Colonic mucosa (tissue), 4 donors: ENCODE measurements at regions not wholly inside any gene's neighbourhood (a gene's known extent, or its start where the extent isn't known, plus 50 kb on each side); places are given as distances from the start of the nearest gene placed in this dataset.

Experiments
- DNase-seq: peaks from one replicate; pipeline ENCODE4 v3.0.0-alpha.2; 2020
- H3K27ac ChIP-seq: fragments of 200-600 bp; one replicate; pipeline ENCODE4 v1.8.0; 2021
- H3K27me3 ChIP-seq: fragments of 200-600 bp; one replicate; pipeline ENCODE4 v1.8.0; 2021
- H3K36me3 ChIP-seq: fragments of 200-600 bp; one replicate; pipeline ENCODE4 v1.8.0; 2021
- H3K4me1 ChIP-seq: fragments of 200-600 bp; one replicate; pipeline ENCODE4 v1.8.0; 2021; ENCODE audit warnings: mild to moderate bottlenecking
- H3K4me3 ChIP-seq: fragments of 200-600 bp; one replicate; pipeline ENCODE4 v1.8.0; 2021
- H3K9ac ChIP-seq, 2 donors: one replicate each; pipeline ENCODE4 v1.7.0; 2013; ENCODE audit warnings: control low read depth in 2 of 2, low read depth in 2 of 2, low read length in 2 of 2
- H3K9me3 ChIP-seq: fragments of 200-600 bp; one replicate; pipeline ENCODE4 v1.8.0; 2021
- intact Hi-C: fragments of 100-400 bp; cut with DNase I; formaldehyde crosslinking; loops from one replicate; pipeline ENCODE4 v1.14.1; 2022
- TF ChIP-seq, protein P1 (sequence below): fragments of 200-600 bp; IDR thresholded peaks from one replicate; pipeline ENCODE4 v1.8.0; 2022; ENCODE audit warnings: antibody characterized with exemption, mild to moderate bottlenecking
- donor health status: healthy.
- donor health status: DM: no; HTN: no; CAD: no.
- donor health status: DM: no; HTN: no; CAD: no.

DNA sequence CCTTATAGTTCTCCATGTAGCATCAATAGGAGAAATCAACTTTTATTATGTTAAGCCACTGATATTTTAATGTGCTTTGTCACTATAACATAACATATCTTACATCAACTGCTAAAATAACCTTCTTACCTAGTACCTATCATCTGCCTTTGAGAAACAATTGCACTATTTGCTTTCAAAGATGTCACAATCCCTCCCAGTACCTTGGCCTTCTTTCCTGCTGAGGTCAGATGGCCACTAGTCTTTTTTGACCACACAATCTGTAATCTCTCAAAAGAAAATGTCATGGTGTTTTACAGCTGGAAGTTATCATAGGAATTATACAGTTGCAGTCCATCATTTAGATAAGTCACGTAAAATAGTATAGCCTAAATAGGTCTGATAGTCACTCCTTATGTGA, 247.5 kb upstream of the SLITRK3 start:
- Histone ChIP-seq H3K27me3 (no peaks in the 10 kb centered on the region), H3K27ac (no peak overlapping the region), H3K36me3 (no peaks in the 10 kb centered on the region), H3K9ac (no peak overlapping the region), H3K9me3 (no peaks in the 10 kb centered on the region), H3K4me3 (no peak overlapping the region), H3K4me1 (no peaks in the 10 kb centered on the region)
- no peak for DNase-seq
- intact Hi-C loops, result no loop called here
- TF ChIP-seq, protein P1, sequence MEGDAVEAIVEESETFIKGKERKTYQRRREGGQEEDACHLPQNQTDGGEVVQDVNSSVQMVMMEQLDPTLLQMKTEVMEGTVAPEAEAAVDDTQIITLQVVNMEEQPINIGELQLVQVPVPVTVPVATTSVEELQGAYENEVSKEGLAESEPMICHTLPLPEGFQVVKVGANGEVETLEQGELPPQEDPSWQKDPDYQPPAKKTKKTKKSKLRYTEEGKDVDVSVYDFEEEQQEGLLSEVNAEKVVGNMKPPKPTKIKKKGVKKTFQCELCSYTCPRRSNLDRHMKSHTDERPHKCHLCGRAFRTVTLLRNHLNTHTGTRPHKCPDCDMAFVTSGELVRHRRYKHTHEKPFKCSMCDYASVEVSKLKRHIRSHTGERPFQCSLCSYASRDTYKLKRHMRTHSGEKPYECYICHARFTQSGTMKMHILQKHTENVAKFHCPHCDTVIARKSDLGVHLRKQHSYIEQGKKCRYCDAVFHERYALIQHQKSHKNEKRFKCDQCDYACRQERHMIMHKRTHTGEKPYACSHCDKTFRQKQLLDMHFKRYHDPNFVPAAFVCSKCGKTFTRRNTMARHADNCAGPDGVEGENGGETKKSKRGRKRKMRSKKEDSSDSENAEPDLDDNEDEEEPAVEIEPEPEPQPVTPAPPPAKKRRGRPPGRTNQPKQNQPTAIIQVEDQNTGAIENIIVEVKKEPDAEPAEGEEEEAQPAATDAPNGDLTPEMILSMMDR, result no peak

DNA sequence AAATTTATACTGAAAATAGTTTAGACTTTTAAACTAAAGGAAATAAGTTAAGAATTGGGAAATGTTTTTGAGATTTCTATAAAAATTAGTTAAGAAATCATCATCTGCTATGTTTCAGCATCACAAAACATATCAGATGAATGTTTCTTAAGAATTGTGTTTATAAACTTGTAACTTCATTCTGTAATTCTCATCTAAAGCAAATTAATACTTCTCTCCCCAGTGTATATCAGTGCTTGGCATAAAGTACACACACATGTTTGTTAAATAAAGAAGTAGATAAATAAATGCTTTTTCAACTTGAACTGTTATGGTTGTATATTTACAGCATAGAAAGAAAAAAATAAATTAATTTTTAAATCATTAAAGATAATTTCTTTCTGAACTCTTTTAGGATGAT, 245.9 kb upstream of the SLITRK3 start:
- no peaks in the 10 kb centered on the region for H3K9me3 ChIP-seq

DNA sequence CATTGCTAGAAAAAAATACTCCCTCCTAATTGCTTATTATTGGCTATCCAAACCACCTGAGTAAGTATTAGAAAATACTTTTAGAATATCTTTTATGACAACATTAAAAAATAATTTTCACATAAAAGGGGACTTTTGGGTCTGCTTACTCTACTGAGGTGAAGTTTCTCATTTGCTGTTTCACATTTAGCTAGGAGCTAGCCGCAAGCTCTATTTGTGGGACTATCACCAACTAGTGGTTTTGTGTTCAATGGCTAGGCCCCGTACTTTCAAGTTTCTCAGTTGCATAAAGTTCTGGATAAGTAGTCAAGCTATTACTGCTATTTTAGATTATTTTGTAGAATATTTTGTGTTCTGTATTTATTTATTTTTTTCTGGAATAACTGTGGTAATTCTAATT, 244.2 kb upstream of the SLITRK3 start:
- TF ChIP-seq, protein P1, result no peak
- intact Hi-C loops, result no loop called here
- Histone ChIP-seq H3K27ac (no peak overlapping the region), H3K36me3 (no peaks in the 10 kb centered on the region), H3K27me3 (no peaks in the 10 kb centered on the region), H3K4me3 (no peak overlapping the region), H3K9me3 (no peaks in the 10 kb centered on the region), H3K4me1 (no peaks in the 10 kb centered on the region), H3K9ac (no peak overlapping the region)
- no peak for DNase-seq

More for the DNA sequence above, 245.9 kb upstream of the SLITRK3 start:
- H3K27ac ChIP-seq, result no peak overlapping the region
- no peak overlapping the region for H3K4me3 ChIP-seq
- intact Hi-C loops, result no loop called here
- TF ChIP-seq, protein P1, result no peak
- H3K36me3 ChIP-seq, result no peaks in the 10 kb centered on the region
- no peaks in the 10 kb centered on the region for H3K4me1 ChIP-seq
- DNase-seq, result no peak
- no peak overlapping the region for H3K9ac ChIP-seq
- no peaks in the 10 kb centered on the region for H3K27me3 ChIP-seq

DNA sequence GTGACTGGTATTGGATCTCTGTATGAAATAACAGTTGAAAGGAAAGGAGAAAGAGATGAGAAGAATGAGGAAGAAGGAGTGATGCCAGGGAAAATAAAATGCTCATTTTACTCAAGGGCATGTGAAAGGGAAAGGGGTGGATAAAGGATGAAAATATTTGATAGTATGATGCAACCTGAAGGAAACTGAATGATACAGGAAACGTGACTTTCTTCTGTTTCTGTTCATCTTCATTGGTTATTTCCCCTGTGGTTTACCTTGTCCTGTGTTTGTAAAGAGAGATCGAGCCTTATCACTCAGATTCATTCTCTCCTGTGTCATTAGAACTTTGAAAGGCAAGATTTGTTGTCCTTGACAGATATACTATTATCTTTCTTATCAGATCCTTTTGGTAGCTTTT, 243.6 kb upstream of the SLITRK3 start:
- intact Hi-C loops, result no loop called here
- no peak for DNase-seq

DNA sequence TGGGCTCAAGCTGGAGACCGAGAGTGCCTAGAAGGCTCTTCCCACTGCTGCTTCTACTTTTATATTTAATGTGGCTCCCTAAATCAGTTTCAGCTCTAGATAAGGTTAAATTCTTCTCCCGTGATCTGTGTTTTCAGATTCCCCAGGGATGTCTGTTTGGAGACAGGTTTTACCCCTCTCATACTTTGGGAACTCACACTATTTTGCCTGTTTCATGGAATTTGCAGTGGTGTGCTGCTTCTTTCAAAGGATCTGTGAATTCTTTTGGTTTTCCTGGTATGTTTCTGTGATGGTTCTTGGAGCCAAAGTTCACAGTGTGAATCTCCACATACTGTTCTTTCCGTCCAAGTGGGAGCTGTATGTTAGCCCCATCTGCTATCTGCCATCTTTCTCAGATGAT, 238.3 kb upstream of the SLITRK3 start:
- H3K36me3 ChIP-seq, result no peaks in the 10 kb centered on the region
- no peaks in the 10 kb centered on the region for H3K9me3 ChIP-seq
- H3K4me3 ChIP-seq, result no peak overlapping the region
- H3K27ac ChIP-seq, result no peak overlapping the region
- TF ChIP-seq, protein P1, result no peak
- H3K4me1 ChIP-seq, result no peaks in the 10 kb centered on the region
- no peak for DNase-seq
- no peaks in the 10 kb centered on the region for H3K27me3 ChIP-seq
- intact Hi-C loops, result no loop called here
- H3K9ac ChIP-seq, result no peak overlapping the region

More for the DNA sequence above, 243.6 kb upstream of the SLITRK3 start:
- Histone ChIP-seq H3K9me3 (no peaks in the 10 kb centered on the region), H3K4me1 (no peaks in the 10 kb centered on the region), H3K9ac (no peak overlapping the region), H3K27ac (no peak overlapping the region), H3K4me3 (no peak overlapping the region), H3K27me3 (no peaks in the 10 kb centered on the region), H3K36me3 (no peaks in the 10 kb centered on the region)
- TF ChIP-seq, protein P1, result no peak

DNA sequence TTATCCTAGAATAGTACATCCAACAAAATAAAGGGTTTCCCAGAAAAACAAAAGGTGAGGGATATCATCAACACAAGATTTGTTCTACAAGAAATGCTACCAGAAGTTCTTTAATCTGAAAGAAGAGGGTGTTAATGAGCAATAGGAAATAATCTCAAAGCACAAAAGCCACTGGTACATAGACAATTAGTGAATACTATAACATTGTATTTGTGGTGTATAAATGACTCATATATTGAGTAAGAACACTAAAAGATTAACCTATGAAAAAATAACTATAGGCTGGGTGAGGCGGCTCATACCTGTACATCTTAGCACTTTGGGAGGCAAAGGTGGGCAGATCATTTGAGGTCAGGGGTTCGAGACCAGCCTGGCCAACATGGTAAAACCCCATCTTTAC, 210.2 kb upstream of the SLITRK3 start:
- no peak overlapping the region for H3K9ac ChIP-seq
- intact Hi-C loops, result no loop called here
- TF ChIP-seq, protein P1, result no peak
- DNase-seq, result no peak
- no peak overlapping the region for H3K4me3 ChIP-seq
- no peaks in the 10 kb centered on the region for H3K4me1 ChIP-seq
- H3K9me3 ChIP-seq, result no peaks in the 10 kb centered on the region
- H3K36me3 ChIP-seq, result no peaks in the 10 kb centered on the region
- no peak overlapping the region for H3K27ac ChIP-seq
- H3K27me3 ChIP-seq, result no peaks in the 10 kb centered on the region
